SK-N-SH (cell line): ENCODE measurements at regions not wholly inside any gene's neighbourhood (a gene's known extent, or its start where the extent isn't known, plus 50 kb on each side); places are given as distances from the start of the nearest gene placed in this dataset.

Experiments used
- CTCF ChIA-PET: fragments of 300-600, 350-600 bp; formaldehyde crosslinking; extraction: SDS; loops from one replicate; lab custom pipeline; 2021; lab: Yijun Ruan, JAX
- POLR2A ChIA-PET: fragments of 350-600 bp; sonication (Branson Sonifier 250); formaldehyde crosslinking; extraction: SDS; loops from one replicate; lab custom pipeline; 2020; ENCODE audit warnings: antibody characterized with exemption, inconsistent platforms; lab: Yijun Ruan, JAX
- DNase-seq: peaks from one replicate; pipeline ENCODE4 v3.0.0; 2012
- H2AFZ ChIP-seq: fragments of 200-600 bp; sonication (generic); 2 replicates; pipeline ENCODE4 v1.8.1; 2016; ENCODE audit warnings: antibody characterized with exemption, mild to moderate bottlenecking, low read depth
- H3F3A ChIP-seq: fragments of 200-600 bp; sonication (generic); replicated peaks from 2 replicates; pipeline ENCODE3; 2016; ENCODE audit warnings: antibody characterized with exemption, mild to moderate bottlenecking; ENCODE audit not compliant: insufficient read depth
- H3K27ac ChIP-seq, 2 experiments: fragments of 200-500 bp in 1 of 2; fragments of 200-600 bp in 1 of 2; sonication (Bioruptor generic) in 1 of 2; sonication (generic), shearing (Covaris generic) in 1 of 2; 2 replicates each; pipeline versions ENCODE4 v1.5.1 to v1.6.1; 2014 to 2016; ENCODE audit warnings: low read depth in 2 of 2, inconsistent platforms in 1 of 2, low read length in 1 of 2, mild to moderate bottlenecking in 1 of 2, mixed read lengths in 1 of 2
- H3K27me3 ChIP-seq: fragments of 200-600 bp; sonication (generic), shearing (Covaris generic); 2 replicates; pipeline ENCODE4 v1.6.1; 2016; ENCODE audit warnings: mixed run types; ENCODE audit not compliant: insufficient read depth
- H3K36me3 ChIP-seq, 2 experiments: fragments of 200-500 bp in 1 of 2; fragments of 200-600 bp in 1 of 2; sonication (Bioruptor generic) in 1 of 2; sonication (generic) in 1 of 2; replicated peaks in 1 of 2; 2 replicates each; pipeline versions ENCODE3 to v1.5.1; 2014 to 2016; ENCODE audit warnings: low read length in 1 of 2, mild to moderate bottlenecking in 1 of 2; ENCODE audit not compliant: insufficient read depth in 2 of 2, control insufficient read depth in 1 of 2
- H3K4me1 ChIP-seq, 2 experiments: fragments of 200-500 bp in 1 of 2; fragments of 200-600 bp in 1 of 2; sonication (Bioruptor generic) in 1 of 2; sonication (generic), shearing (Covaris generic) in 1 of 2; 2 replicates each; pipeline versions ENCODE4 v1.5.1 to v1.6.1; 2014 to 2016; ENCODE audit warnings: low read depth in 1 of 2, low read length in 1 of 2, mixed run types in 1 of 2; ENCODE audit not compliant: insufficient read depth in 2 of 2, control insufficient read depth in 1 of 2
- H3K4me2 ChIP-seq: fragments of 200-600 bp; sonication (generic), shearing (Covaris generic); 2 replicates; pipeline ENCODE4 v1.6.1; 2017; ENCODE audit warnings: mixed run types
- H3K4me3 ChIP-seq, 2 experiments: fragments of 200-500 bp in 1 of 2; fragments of 200-600 bp in 1 of 2; sonication (Bioruptor generic) in 1 of 2; sonication (generic), shearing (Covaris generic) in 1 of 2; 2 replicates each; pipeline versions ENCODE4 v1.5.1 to v1.8.1; 2014 to 2016; ENCODE audit warnings: low read depth in 2 of 2, inconsistent platforms in 1 of 2, low read length in 1 of 2, mild to moderate bottlenecking in 1 of 2, mixed read lengths in 1 of 2, moderate library complexity in 1 of 2
- H3K79me2 ChIP-seq: fragments of 200-600 bp; sonication (generic); 2 replicates; pipeline ENCODE4 v1.8.1; 2017; ENCODE audit warnings: mild to moderate bottlenecking; ENCODE audit not compliant: insufficient read depth
- H3K9ac ChIP-seq: fragments of 200-600 bp; sonication (generic); 2 replicates; pipeline ENCODE4 v1.6.1; 2017; ENCODE audit warnings: mixed run types
- H3K9me2 ChIP-seq: fragments of 200-600 bp; sonication (generic); 2 replicates; pipeline ENCODE4 v1.6.1; 2017; ENCODE audit warnings: mixed run types
- H3K9me3 ChIP-seq: fragments of 200-600 bp; sonication (generic); 2 replicates; pipeline ENCODE4 v1.6.1; 2017; ENCODE audit warnings: mixed run types, mild to moderate bottlenecking, moderate library complexity
- H4K20me1 ChIP-seq: fragments of 200-600 bp; sonication (generic); 2 replicates; pipeline ENCODE4 v1.6.1; 2017; ENCODE audit warnings: mild to moderate bottlenecking, mixed run types; ENCODE audit not compliant: insufficient read depth
- CHD2 ChIP-seq: fragments of 150-350 bp; IDR thresholded peaks from 2 replicates; pipeline ENCODE4 v1.6.1; 2018; ENCODE audit warnings: low read length; ENCODE audit not compliant: partially characterized antibody
- ELF1 ChIP-seq: IDR thresholded peaks from 2 replicates; pipeline ENCODE4 v1.4.0; 2012
- EP300 ChIP-seq, 2 experiments: IDR thresholded peaks; 2 replicates each; pipeline versions ENCODE4 v1.4.0 to v1.6.1; 2012; ENCODE audit warnings: borderline replicate concordance in 1 of 2, low read depth in 1 of 2, low read length in 1 of 2
- EZH2phosphoT487 ChIP-seq: fragments of 200-600 bp; sonication (generic); IDR thresholded peaks from 2 replicates; pipeline ENCODE4 v1.6.1; 2017; ENCODE audit warnings: low read depth, mixed run types, mild to moderate bottlenecking, antibody characterized with exemption, moderate library complexity, borderline replicate concordance
- FOSL2 ChIP-seq: IDR thresholded peaks from 2 replicates; pipeline ENCODE4 v1.4.0; 2012; ENCODE audit warnings: low read depth, mild to moderate bottlenecking, moderate library complexity, borderline replicate concordance
- FOXJ3 ChIP-seq: sonication (generic); formaldehyde crosslinking; IDR thresholded peaks from 2 replicates; pipeline ENCODE4 v1.5.1; 2020; ENCODE audit warnings: mild to moderate bottlenecking, missing genetic modification reagents
- GATA2 ChIP-seq: sonication (generic); formaldehyde crosslinking; IDR thresholded peaks from 2 replicates; pipeline ENCODE4 v1.5.0; 2020; ENCODE audit warnings: mild to moderate bottlenecking, missing genetic modification reagents
- NFIC ChIP-seq: IDR thresholded peaks from 2 replicates; pipeline ENCODE4 v1.4.0; 2012; ENCODE audit warnings: borderline replicate concordance
- NRF1 ChIP-seq: IDR thresholded peaks from 2 replicates; pipeline ENCODE4 v1.6.1; 2012; ENCODE audit warnings: low read depth, mild to moderate bottlenecking, low read length
- RAD21 ChIP-seq: IDR thresholded peaks from 2 replicates; pipeline ENCODE4 v1.6.1; 2012; ENCODE audit warnings: mild to moderate bottlenecking, low read length
- RCOR1 ChIP-seq: fragments of 150-350 bp; IDR thresholded peaks from 2 replicates; pipeline ENCODE4 v1.6.1; 2017; ENCODE audit warnings: antibody characterized with exemption, low read length
- SIN3A ChIP-seq: IDR thresholded peaks from 2 replicates; pipeline ENCODE4 v1.6.1; 2012; ENCODE audit warnings: low read depth, mild to moderate bottlenecking, low read length, moderate library complexity, borderline replicate concordance
- SMC3 ChIP-seq: IDR thresholded peaks from 2 replicates; pipeline ENCODE4 v1.6.1; 2012; ENCODE audit warnings: low read depth, low read length, improper control_type of control experiment
- TCF12 ChIP-seq: IDR thresholded peaks from 2 replicates; pipeline ENCODE4 v1.4.0; 2012
- ZBTB33 ChIP-seq: IDR thresholded peaks from 2 replicates; pipeline ENCODE4 v1.4.0; 2012; ENCODE audit warnings: low read depth, borderline replicate concordance
- WGBS: methylation state at CpG from one replicate; pipeline ENCODE4 v1.1.6; 2017; ENCODE audit warnings: low lambda C conversion rate; 5-methylcytosine and 5-hydroxymethylcytosine counted together
- TF ChIP-seq, protein P1 (sequence below): IDR thresholded peaks from 2 replicates; pipeline ENCODE4 v1.6.1; 2012; ENCODE audit warnings: mild to moderate bottlenecking, low read depth, low read length, moderate library complexity
- TF ChIP-seq, protein P2 (sequence below): fragments of 150-350 bp; IDR thresholded peaks from 2 replicates; pipeline ENCODE4 v1.6.1; 2016; ENCODE audit warnings: mild to moderate bottlenecking, low read depth, low read length

GRCh38 chr7:117946151-117946633, 73.0 kb upstream of the CTTNBP2 start:
- no peak for DNase-seq
- H3K27ac ChIP-seq: no peak overlapping the region
- no peaks in the 10 kb centered on the region for H3K27me3 ChIP-seq
- no peaks in the 10 kb centered on the region for H3K9me3 ChIP-seq
- no peak overlapping the region for H3K4me2 ChIP-seq
- no peak overlapping the region for H3K4me3 ChIP-seq
- no peaks in the 10 kb centered on the region for H3K9me2 ChIP-seq
- POLR2A ChIA-PET: no interaction called here
- 5% methylated on average over 2 of the region's 2 CpGs for WGBS
- no peak overlapping the region for H3K9ac ChIP-seq
- TF ChIP-seq RAD21 (no peak), TCF12 (no peak), ELF1 (no peak), NRF1 (no peak), CHD2 (no peak), NFIC (no peak), SIN3A (no peak)
- TF ChIP-seq, protein P1, sequence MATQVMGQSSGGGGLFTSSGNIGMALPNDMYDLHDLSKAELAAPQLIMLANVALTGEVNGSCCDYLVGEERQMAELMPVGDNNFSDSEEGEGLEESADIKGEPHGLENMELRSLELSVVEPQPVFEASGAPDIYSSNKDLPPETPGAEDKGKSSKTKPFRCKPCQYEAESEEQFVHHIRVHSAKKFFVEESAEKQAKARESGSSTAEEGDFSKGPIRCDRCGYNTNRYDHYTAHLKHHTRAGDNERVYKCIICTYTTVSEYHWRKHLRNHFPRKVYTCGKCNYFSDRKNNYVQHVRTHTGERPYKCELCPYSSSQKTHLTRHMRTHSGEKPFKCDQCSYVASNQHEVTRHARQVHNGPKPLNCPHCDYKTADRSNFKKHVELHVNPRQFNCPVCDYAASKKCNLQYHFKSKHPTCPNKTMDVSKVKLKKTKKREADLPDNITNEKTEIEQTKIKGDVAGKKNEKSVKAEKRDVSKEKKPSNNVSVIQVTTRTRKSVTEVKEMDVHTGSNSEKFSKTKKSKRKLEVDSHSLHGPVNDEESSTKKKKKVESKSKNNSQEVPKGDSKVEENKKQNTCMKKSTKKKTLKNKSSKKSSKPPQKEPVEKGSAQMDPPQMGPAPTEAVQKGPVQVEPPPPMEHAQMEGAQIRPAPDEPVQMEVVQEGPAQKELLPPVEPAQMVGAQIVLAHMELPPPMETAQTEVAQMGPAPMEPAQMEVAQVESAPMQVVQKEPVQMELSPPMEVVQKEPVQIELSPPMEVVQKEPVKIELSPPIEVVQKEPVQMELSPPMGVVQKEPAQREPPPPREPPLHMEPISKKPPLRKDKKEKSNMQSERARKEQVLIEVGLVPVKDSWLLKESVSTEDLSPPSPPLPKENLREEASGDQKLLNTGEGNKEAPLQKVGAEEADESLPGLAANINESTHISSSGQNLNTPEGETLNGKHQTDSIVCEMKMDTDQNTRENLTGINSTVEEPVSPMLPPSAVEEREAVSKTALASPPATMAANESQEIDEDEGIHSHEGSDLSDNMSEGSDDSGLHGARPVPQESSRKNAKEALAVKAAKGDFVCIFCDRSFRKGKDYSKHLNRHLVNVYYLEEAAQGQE: no peak
- TF ChIP-seq, protein P2, sequence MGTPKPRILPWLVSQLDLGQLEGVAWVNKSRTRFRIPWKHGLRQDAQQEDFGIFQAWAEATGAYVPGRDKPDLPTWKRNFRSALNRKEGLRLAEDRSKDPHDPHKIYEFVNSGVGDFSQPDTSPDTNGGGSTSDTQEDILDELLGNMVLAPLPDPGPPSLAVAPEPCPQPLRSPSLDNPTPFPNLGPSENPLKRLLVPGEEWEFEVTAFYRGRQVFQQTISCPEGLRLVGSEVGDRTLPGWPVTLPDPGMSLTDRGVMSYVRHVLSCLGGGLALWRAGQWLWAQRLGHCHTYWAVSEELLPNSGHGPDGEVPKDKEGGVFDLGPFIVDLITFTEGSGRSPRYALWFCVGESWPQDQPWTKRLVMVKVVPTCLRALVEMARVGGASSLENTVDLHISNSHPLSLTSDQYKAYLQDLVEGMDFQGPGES: no peak
- no peaks in the 10 kb centered on the region for H3K36me3 ChIP-seq
- H3F3A ChIP-seq: no peaks in the 10 kb centered on the region
- CTCF ChIA-PET: no interaction called here
- no peak overlapping the region for H2AFZ ChIP-seq
- no peaks in the 10 kb centered on the region for H3K4me1 ChIP-seq
- H4K20me1 ChIP-seq: no peaks in the 10 kb centered on the region
- H3K79me2 ChIP-seq: no peaks in the 10 kb centered on the region

GRCh38 chr7:117949232-117949631, 76.0 kb upstream of the CTTNBP2 start:
- ChIA-PET POLR2A (no interaction called here), CTCF (interaction anchor here (1.5 to 1.7 kb wide), 2 partner anchors 10 to 22 kb away, joined by 4 to 6 read pairs; no protein-coding TSS in a partner anchor)
- H3K27ac ChIP-seq: no peak overlapping the region
- no peak overlapping the region for H2AFZ ChIP-seq
- H3K79me2 ChIP-seq: no peaks in the 10 kb centered on the region
- no peaks in the 10 kb centered on the region for H3K27me3 ChIP-seq
- H4K20me1 ChIP-seq: no peaks in the 10 kb centered on the region
- H3K4me1 ChIP-seq: no peaks in the 10 kb centered on the region
- 0% methylated on average over 1 of the region's 1 CpG for WGBS
- TF ChIP-seq EP300 (IDR thresholded peaks at IDR 0.05; ENCODE audit: borderline replicate concordance in 1 of 2, low read depth in 1 of 2, low read length in 1 of 2) (no peak), GATA2 (no peak), FOXJ3 (CRISPR knock-in tag) (no peak), ELF1 (no peak), SMC3 (no peak), TCF12 (no peak), FOSL2 (no peak), ZBTB33 (no peak), NFIC (no peak), RCOR1 (no peak), EZH2phosphoT487 (no peak)
- H3K36me3 ChIP-seq: no peaks in the 10 kb centered on the region
- no peaks in the 10 kb centered on the region for H3K9me2 ChIP-seq
- no peak overlapping the region for H3K4me3 ChIP-seq
- H3K9me3 ChIP-seq: no peaks in the 10 kb centered on the region
- no peaks in the 10 kb centered on the region for H3F3A ChIP-seq
- DNase-seq: no peak
- no peak overlapping the region for H3K9ac ChIP-seq
- H3K4me2 ChIP-seq: no peak overlapping the region
